Lower leg skin (tissue), 3 donors: ENCODE measurements at regions not wholly inside any gene's neighbourhood (a gene's known extent, or its start where the extent isn't known, plus 50 kb on each side); places are given as distances from the start of the nearest gene placed in this dataset.

Source experiments
- POLR2A ChIP-seq, 2 donors: fragments of 450-650 bp; IDR thresholded peaks; one replicate each; pipeline ENCODE4 v1.6.1; 2016 to 2017; ENCODE audit warnings: antibody characterized with exemption in 2 of 2, mild to moderate bottlenecking in 1 of 2, moderate library complexity in 1 of 2
- TF ChIP-seq, protein P1 (sequence below), 3 donors: fragments of 450-650 bp; IDR thresholded peaks; one replicate each; pipeline ENCODE4 v1.5.1; 2016; ENCODE audit warnings: antibody characterized with exemption in 3 of 3, mild to moderate bottlenecking in 3 of 3, moderate library complexity in 2 of 3

DNA sequence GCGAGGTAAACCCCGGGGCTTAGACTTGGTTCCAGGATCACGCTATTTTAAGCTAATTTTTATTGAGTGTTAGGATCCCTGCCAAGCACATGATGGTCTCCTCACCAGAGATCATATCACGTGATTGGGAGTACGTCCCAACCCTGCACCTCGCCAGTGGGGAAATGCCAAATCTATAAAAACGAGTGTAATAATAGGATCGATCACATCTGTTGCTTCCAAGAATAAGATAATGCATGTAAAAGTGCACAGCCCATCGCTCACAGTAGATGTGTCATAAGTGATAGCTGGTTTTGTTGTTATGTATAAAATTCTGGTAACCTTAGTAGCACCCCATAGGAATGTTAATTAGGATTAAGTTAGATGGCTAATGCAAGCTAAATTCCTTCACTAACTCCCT lies 581.0 kb upstream of the TMEM132C start:
- TF ChIP-seq POLR2A (IDR thresholded peaks at IDR 0.05): no peak
- TF ChIP-seq, protein P1, sequence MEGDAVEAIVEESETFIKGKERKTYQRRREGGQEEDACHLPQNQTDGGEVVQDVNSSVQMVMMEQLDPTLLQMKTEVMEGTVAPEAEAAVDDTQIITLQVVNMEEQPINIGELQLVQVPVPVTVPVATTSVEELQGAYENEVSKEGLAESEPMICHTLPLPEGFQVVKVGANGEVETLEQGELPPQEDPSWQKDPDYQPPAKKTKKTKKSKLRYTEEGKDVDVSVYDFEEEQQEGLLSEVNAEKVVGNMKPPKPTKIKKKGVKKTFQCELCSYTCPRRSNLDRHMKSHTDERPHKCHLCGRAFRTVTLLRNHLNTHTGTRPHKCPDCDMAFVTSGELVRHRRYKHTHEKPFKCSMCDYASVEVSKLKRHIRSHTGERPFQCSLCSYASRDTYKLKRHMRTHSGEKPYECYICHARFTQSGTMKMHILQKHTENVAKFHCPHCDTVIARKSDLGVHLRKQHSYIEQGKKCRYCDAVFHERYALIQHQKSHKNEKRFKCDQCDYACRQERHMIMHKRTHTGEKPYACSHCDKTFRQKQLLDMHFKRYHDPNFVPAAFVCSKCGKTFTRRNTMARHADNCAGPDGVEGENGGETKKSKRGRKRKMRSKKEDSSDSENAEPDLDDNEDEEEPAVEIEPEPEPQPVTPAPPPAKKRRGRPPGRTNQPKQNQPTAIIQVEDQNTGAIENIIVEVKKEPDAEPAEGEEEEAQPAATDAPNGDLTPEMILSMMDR (IDR thresholded peaks at IDR 0.05): no peak
